Stimulated activated CD4-positive, alpha-beta T cell treated with anti-CD3 and anti-CD28 coated beads, Interleukin-4, amount 100 ng/mL, for 4 hours (primary cell): ENCODE measurements at regions not wholly inside any gene's neighbourhood (a gene's known extent, or its start where the extent isn't known, plus 50 kb on each side); places are given as distances from the start of the nearest gene placed in this dataset.
"Not testable (repeated sequence)": the region's sequence is repeated elsewhere in the genome, so short reads cannot be mapped to it uniquely, and the experiment has no call there.

Source experiments
- DNase-seq, 2 experiments: peaks; one replicate each; pipeline ENCODE4 v3.0.0-alpha.2; 2020

GRCh38 chr13:18991060-18991459 lies 190.6 kb downstream of the TUBA3C start:
- DNase-seq, result no peak

GRCh38 chr13:18978447-18978846 lies 203.2 kb downstream of the TUBA3C start:
- no peak for DNase-seq

- no peak for DNase-seq
Observed at GRCh38 chr13:18977857-18978256, 203.8 kb downstream of the TUBA3C start.

GRCh38 chr13:18971576-18972219 lies 209.9 kb downstream of the TUBA3C start:
- no peak for DNase-seq

- DNase-seq, result no peak
Observed at GRCh38 chr13:18965347-18965855, 216.2 kb downstream of the TUBA3C start.

GRCh38 chr13:18964942-18965341 lies 216.7 kb downstream of the TUBA3C start:
- no peak for DNase-seq

GRCh38 chr13:18963684-18964083 lies 217.9 kb downstream of the TUBA3C start:
- DNase-seq, result not testable (repeated sequence)

GRCh38 chr13:18962168-18962734 lies 219.4 kb downstream of the TUBA3C start:
- no peak for DNase-seq

- no peak for DNase-seq
Observed at GRCh38 chr13:18961383-18962117, 220.1 kb downstream of the TUBA3C start.

GRCh38 chr13:18960637-18961227 lies 220.9 kb downstream of the TUBA3C start:
- DNase-seq, result no peak

- no peak for DNase-seq
Observed at GRCh38 chr13:18959996-18960395, 221.6 kb downstream of the TUBA3C start.

GRCh38 chr13:18959229-18959628 lies 222.4 kb downstream of the TUBA3C start:
- no peak for DNase-seq

GRCh38 chr13:18956473-18957078 lies 225.0 kb downstream of the TUBA3C start:
- DNase-seq, result no peak

GRCh38 chr13:18954254-18954653 lies 227.4 kb downstream of the TUBA3C start:
- no peak for DNase-seq

GRCh38 chr13:18953139-18953930 lies 228.3 kb downstream of the TUBA3C start:
- DNase-seq, result no peak

GRCh38 chr13:18952225-18953016 lies 229.2 kb downstream of the TUBA3C start:
- DNase-seq, result no peak

GRCh38 chr13:18951412-18951811 lies 230.2 kb downstream of the TUBA3C start:
- DNase-seq, result no peak

- DNase-seq, result no peak
Observed at GRCh38 chr13:18949970-18950369, 231.7 kb downstream of the TUBA3C start.

GRCh38 chr13:18949489-18949761 lies 232.2 kb downstream of the TUBA3C start:
- DNase-seq, result no peak

- DNase-seq, result no peak
Observed at GRCh38 chr13:18948664-18949488, 232.7 kb downstream of the TUBA3C start.
